NCI-H1105 treated with DMSO at 0.1 percent for 48 hours (cell line): ENCODE measurements at regions not wholly inside any gene's neighbourhood (a gene's known extent, or its start where the extent isn't known, plus 50 kb on each side); places are given as distances from the start of the nearest gene placed in this dataset.
"Not testable (repeated sequence)": the region's sequence is repeated elsewhere in the genome, so short reads cannot be mapped to it uniquely, and the experiment has no call there.

Experiments used
- DNase-seq: peaks from one replicate; lab custom pipeline; 2025; lab: John Stamatoyannopoulos, UW

GRCh38 chr2:225244933-225245332 lies 154.6 kb upstream of the NYAP2 start:
- DNase-seq: no peak

GRCh38 chr2:225236769-225237323 lies 162.7 kb upstream of the NYAP2 start:
- DNase-seq: no peak

- no peak for DNase-seq
Measured at GRCh38 chr2:225233234-225233633, 166.3 kb upstream of the NYAP2 start.

DNA sequence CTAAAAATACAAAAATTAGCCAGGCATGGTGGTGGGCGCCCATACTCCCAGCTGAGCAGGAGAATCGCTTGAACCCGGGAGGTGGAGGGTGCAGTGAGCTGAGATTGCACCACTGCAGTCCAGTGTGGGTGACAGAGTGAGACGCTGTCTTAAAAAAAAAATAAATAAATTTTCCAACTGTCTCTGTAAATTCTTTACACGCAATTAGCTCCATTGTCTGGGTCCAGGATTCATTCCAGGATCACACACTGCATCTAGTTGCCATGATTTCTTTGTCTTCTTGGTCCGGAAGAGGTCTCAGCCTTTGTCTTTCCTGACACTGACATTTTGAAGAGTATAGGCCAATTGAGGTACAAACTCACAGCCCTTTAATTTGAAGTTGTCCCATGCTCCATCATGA lies 167.6 kb upstream of the NYAP2 start:
- no peak for DNase-seq

- not testable (repeated sequence) for DNase-seq
Measured at GRCh38 chr2:225229346-225229745, 170.2 kb upstream of the NYAP2 start.

DNA sequence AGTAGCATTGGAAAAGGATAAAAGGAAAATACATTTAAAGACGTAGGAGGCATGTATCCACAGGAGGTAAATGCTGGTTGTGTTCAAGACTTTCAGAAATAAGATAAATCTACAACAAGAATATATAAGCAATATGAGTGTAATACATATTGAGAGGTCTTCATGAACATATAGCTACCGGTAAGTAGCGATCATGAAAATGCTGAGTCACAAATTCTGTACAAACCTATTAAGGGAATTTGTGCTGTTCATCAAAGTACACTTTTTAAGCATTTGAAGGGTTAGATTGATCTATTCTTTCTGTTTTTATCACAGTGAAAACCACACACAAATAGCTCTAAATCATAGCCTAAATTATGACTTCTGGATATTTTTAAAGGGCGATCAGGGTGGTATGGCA lies 173.1 kb upstream of the NYAP2 start:
- no peak for DNase-seq

DNA sequence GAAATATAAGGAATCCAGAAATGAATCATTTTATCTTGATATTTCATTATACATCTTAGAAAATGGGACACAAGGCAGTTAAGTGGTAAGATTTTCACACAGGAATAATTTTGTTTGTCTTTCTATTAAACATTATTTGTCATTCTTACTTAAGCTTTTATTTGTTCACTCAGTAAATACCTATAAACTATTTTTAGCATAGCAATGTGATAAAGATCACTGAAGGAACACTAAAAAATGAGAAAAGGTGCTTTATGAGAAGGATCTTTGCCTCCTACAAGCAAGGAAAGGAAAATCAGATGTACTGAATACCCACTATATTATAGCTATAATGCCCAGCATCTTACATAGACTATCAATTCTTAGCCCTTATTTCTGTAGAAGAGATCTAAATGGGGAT lies 176.2 kb upstream of the NYAP2 start:
- DNase-seq: no peak

DNA sequence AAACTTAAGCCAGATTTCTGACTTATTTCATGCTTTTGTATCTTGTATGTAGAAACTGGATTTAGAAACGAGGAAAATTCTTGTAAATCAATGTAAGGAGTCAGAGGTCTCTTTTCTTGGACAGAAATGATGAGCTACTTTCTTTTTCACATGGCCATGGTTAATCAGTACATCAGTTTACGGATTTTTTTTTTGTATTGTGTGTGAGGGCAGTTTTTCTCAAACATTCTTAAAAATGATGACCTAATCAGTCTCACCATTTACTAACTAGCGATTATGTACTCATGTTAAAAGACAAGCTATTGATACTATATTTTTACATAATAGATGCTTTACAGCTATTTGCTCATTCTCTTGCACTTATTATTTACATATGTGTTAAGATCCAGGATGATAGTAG lies 165.2 kb upstream of the DOCK10 start:
- no peak for DNase-seq

DNA sequence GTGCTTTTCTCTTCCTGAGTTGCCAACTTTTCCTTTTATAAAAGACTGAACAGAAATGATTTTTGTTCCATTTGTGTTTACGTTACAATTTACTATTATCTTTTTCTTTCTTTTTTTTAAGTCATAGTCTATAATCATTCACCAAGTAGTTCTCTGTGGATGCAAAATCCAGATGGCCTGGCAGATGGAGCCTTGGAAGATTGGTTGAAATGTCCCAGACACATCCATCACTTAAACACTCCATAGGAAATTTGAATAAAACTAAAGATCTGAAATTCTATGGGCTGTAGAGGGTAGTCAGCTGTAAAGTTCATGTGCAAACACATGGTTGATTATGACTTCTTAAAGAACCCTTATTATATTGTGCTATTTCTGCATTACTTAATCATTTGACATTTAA lies 164.8 kb upstream of the DOCK10 start:
- no peak for DNase-seq

- no peak for DNase-seq
Measured at GRCh38 chr2:225196579-225196978, 154.3 kb upstream of the DOCK10 start.

GRCh38 chr2:225192869-225193268 lies 150.6 kb upstream of the DOCK10 start:
- DNase-seq: no peak

- no peak for DNase-seq
Measured at GRCh38 chr2:225190987-225191386, 148.7 kb upstream of the DOCK10 start.

DNA sequence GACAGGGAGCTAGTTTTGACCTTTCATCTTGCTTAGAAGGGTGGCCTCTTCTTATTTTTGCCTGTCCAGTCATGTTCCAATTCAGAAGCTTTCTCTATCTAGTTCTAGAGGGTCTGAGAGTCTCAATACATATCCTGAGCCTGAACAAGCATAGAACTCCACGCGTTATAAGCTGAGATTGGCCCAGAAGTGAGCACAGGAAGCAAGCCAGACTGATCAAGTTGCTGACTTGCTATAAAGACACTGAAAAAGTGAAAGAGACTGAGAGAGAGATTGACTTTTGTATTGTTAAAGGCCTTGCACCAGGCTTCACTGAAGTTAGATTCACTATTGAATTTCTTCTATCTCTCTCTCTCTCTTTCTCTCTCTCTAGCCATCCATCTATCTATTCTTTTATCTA lies 142.7 kb upstream of the DOCK10 start:
- DNase-seq: no peak

DNA sequence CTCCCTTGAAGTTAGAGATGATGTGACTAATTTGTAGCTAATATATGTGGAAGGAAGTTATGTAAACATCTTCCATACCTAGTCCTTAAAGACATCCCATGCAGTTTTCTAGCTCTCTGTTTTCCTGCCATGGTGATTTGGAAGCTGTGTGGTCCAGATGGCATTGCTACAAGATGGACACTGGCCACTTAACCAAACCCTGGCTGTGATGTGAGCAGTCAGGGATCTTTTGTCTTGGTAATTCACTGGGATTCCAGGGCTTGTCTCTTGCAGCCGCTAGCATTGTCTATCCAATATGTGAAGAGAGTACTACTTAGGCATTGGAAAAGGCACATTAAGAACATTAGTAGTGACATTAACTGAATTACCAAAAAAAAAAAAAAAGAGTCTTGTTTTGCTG lies 139.9 kb upstream of the DOCK10 start:
- DNase-seq: no peak

- DNase-seq: no peak
Measured at GRCh38 chr2:225177098-225177497, 134.8 kb upstream of the DOCK10 start.

DNA sequence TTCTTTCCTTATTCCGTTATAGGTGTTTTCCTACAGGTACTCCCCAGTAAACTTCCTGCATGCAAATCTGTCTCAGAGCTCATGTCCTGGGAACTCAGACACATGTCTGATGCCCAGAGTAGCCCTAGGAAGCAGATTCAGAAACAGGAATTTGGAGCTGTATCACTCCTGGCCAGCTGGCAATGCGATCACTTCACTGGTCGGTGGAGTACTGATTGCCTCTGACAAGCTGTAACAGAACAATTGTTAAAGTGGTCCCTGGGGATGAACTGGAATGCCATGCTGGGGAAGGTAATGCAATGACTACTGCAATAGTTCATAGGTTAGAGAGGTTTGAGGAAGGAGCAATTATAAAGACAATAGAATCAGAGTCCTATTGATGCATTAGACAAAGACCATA lies 131.6 kb upstream of the DOCK10 start:
- DNase-seq: peak; percentile 49

DNA sequence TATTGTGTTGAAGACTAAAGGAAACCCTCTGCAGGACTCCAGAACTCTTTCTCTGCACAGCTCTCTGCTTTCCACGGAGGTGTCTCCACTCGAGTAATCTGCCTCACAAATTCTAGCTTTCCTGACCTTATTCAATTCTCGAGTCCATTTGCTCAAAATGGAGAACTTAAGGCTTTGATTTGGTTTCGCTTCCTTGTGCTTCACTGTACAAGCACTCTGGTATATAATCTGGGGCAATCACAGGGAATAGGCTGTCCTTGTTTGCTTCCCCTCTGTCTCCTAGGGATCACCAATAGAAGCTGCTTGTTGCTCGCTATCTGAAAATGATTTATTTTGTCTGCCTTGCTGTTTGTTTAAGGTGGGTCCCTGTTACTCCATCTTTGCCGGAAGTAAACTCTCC lies 129.1 kb upstream of the DOCK10 start:
- DNase-seq: no peak

GRCh38 chr2:225170162-225170561 lies 127.9 kb upstream of the DOCK10 start:
- no peak for DNase-seq

- no peak for DNase-seq
Measured at GRCh38 chr2:225169396-225169795, 127.1 kb upstream of the DOCK10 start.

DNA sequence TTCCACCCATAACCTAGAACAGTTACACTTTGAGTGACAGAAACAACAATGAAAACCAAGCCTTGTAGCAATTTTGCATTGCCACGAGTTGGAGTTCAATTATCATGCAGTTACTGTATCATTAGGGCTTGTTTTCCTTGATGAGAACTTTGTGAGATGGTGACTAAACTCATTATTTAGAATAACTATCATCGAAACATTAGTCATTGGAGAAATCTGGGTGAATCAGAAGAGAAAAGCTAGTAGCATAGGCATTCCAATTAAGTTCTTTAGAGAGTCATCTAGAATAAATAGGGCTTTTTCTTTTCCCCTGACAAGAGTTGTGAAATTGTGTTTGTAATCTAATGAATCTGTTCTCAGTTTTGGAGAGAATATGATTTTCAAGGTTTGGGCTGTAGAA lies 122.8 kb upstream of the DOCK10 start:
- no peak for DNase-seq

GRCh38 chr2:225164401-225165050 lies 122.3 kb upstream of the DOCK10 start:
- DNase-seq: no peak

GRCh38 chr2:225158360-225158759 lies 116.1 kb upstream of the DOCK10 start:
- DNase-seq: no peak

DNA sequence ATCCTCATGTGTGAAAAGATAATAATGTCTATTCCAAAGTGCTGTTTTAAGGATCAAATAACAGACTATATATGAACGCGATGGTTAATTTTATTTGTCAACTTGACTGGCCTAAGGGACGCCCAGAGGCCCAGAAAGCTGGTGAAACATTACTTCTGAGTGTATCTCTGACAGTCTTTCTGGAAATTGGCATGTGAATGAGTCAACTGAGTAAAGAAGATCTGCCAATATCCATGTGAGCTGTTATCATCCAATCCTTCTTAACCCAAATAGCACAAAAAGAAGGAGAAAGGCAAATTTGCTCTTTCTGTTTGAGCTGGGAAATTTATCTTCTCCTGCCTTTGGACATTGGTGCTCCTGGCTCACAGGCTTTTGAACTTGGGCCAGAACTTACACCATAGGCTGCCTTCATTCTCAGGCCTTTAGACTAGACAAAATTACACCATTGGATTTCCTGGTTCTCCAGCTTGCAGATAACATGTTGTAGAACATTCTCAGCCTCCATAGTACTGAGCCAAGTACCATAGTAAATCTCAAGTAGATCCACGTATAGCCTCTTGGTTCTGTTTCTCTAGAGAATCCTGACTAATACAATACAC lies 114.7 kb upstream of the DOCK10 start:
- DNase-seq: no peak

- no peak for DNase-seq
Measured at GRCh38 chr2:225140723-225141122, 98.5 kb upstream of the DOCK10 start.
